GM12873 (cell line): ENCODE measurements at regions not wholly inside any gene's neighbourhood (a gene's known extent, or its start where the extent isn't known, plus 50 kb on each side); places are given as distances from the start of the nearest gene placed in this dataset.

Experiments
- TF ChIP-seq, protein P1 (sequence below): IDR thresholded peaks from 2 replicates; pipeline ENCODE4 v1.5.1; 2012; ENCODE audit warnings: low read depth, mild to moderate bottlenecking, moderate library complexity, low read length, control low read depth; ENCODE audit not compliant: insufficient read depth; ENCODE audit errors: missing control alignments

DNA sequence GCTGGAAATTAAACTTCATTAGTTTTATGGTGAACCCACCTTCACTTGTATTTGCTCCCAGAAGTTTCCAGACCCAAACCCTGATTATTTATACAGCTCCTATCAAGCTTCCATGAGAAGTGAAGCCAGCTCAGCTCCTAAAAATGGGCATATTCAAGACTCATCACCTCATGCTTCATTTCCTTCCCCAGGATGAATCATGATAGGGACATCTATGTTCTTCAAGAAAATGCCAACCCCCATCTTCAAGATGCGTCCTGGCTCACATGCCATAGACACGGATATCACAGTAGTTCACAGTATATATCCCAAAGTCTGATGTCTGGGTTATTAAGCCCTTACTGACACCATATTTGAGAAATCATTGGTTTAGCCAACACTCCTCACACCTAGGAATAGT, 217.6 kb downstream of the NPR3 start:
- TF ChIP-seq, protein P1, sequence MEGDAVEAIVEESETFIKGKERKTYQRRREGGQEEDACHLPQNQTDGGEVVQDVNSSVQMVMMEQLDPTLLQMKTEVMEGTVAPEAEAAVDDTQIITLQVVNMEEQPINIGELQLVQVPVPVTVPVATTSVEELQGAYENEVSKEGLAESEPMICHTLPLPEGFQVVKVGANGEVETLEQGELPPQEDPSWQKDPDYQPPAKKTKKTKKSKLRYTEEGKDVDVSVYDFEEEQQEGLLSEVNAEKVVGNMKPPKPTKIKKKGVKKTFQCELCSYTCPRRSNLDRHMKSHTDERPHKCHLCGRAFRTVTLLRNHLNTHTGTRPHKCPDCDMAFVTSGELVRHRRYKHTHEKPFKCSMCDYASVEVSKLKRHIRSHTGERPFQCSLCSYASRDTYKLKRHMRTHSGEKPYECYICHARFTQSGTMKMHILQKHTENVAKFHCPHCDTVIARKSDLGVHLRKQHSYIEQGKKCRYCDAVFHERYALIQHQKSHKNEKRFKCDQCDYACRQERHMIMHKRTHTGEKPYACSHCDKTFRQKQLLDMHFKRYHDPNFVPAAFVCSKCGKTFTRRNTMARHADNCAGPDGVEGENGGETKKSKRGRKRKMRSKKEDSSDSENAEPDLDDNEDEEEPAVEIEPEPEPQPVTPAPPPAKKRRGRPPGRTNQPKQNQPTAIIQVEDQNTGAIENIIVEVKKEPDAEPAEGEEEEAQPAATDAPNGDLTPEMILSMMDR = no peak

- TF ChIP-seq, protein P1 = no peak
These were observed 221.3 kb downstream of the NPR3 start for GRCh38 chr5:32932241-32932935.

- TF ChIP-seq, protein P1 = no peak
These were observed 222.6 kb downstream of the NPR3 start for GRCh38 chr5:32933692-32934091.

GRCh38 chr5:32934529-32934928, 223.4 kb downstream of the NPR3 start:
- TF ChIP-seq, protein P1 = no peak

DNA sequence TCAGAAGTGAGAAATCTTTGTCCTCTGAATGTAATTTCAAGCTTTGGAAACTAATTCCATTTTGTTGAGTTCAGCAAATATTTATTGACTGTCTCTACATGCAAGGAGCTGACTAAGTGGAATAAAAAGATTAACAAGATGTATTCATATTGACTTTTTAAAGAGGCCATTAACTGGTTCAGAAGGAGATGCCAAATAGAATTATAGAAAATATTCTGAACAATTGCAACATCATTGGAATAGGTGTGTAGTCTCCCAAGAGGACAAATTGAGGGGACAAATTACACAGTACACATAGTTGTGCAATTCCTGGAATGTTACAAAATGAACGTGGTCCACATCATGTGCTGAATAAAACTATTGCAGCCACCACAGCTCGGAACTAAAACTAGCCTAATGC, 224.2 kb downstream of the NPR3 start:
- TF ChIP-seq, protein P1 = no peak

DNA sequence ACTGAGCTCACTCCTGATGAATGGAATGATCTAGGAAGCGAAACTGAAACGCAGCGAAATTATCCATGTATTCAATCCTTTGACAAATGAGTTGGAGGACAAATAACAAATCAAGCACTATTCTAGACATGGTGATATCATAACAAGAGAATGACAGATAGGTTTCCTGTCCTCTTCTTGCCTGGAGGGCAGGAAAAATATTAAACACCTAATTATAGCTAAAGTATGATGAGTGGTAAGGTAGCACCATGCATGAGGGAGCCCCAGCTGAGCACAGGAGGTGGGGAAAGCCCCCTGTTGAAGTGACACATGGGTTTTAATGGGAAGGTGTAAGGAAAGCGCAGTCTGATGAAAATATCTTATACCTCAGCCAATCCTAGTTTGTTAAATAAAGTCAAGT, 225.2 kb downstream of the NPR3 start:
- TF ChIP-seq, protein P1 = no peak

DNA sequence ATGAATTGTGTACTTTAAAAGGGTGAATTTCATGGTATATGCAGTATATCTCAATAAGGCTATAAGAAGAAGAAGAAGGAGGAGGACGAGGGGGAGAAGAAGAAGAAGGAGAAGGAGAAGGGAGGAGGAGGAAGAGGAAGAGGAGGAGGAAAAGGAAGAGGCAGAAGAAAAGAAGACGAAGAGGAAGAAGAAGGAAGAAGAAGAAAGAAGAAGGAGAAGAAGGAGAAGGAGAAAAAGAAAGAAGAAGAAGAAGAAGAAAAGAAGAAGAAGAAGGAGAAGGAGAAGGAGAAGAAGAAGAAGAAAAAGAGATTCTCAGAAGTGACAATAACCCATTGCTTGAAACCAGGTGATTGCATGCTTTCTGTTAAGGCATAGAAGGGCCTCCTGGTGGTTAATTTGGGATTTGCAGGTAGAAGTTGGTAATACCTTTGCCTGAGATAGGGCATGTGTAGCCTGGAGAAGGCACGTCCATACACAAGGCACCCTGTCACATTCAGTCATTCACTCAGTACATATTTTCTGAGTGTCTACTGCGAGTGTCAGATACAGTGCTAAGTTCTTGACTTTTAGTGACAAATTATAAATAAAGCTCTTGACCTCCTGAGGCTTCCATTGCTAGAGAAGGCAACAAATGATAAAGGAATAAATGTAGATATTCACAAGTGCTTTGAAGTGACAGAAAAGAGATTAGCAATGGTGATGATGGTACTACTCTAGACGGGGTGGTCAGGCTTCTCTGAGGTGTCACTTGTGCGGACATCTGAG, 231.3 kb downstream of the NPR3 start:
- TF ChIP-seq, protein P1 = peak; percentile 75
